Activated T-helper 2 cell treated with anti-CD3 and anti-CD28 coated beads, Interferon-gamma antibody, Interleukin-2, Interleukin-4, amounts not matched to agents 10 μg/mL and 5 μg/mL and 100 μg/mL, durations not matched to agents 14 hours and 24 hours and 36 hours (primary cell): ENCODE measurements at regions not wholly inside any gene's neighbourhood (a gene's known extent, or its start where the extent isn't known, plus 50 kb on each side); places are given as distances from the start of the nearest gene placed in this dataset.
"Not testable (repeated sequence)": the region's sequence is repeated elsewhere in the genome, so short reads cannot be mapped to it uniquely, and the experiment has no call there.

Source experiments
- DNase-seq: peaks from one replicate; pipeline ENCODE4 v3.0.0; 2021; ENCODE audit warnings: low spot score
- H3K27ac Mint-ChIP-seq: one replicate; pipeline ENCODE4 v1.8.0; 2021; ENCODE audit warnings: mixed read lengths
- H3K27me3 Mint-ChIP-seq: one replicate; pipeline ENCODE4 v1.8.0; 2021; ENCODE audit warnings: low read depth, mixed read lengths
- H3K36me3 Mint-ChIP-seq: one replicate; pipeline ENCODE4 v1.8.0; 2021; ENCODE audit warnings: low read depth, mixed read lengths
- H3K4me1 Mint-ChIP-seq: one replicate; pipeline ENCODE4 v1.8.0; 2021; ENCODE audit warnings: low read depth, mixed read lengths
- H3K4me3 Mint-ChIP-seq: one replicate; pipeline ENCODE4 v1.8.0; 2021; ENCODE audit warnings: low read depth, mild to moderate bottlenecking, moderate library complexity, mixed read lengths
- H3K9me3 Mint-ChIP-seq: one replicate; pipeline ENCODE4 v1.8.0; 2021; ENCODE audit warnings: mixed read lengths
- intact Hi-C: fragments of 100-400 bp; cut with micrococcal nuclease; formaldehyde crosslinking; loops from one replicate; pipeline ENCODE4 v1.15.1; 2023

GRCh38 chr5:96199713-96200183, 233.3 kb downstream of the PCSK1 start:
- H3K4me1 Mint-ChIP-seq, result no peaks in the 10 kb centered on the region
- H3K27ac Mint-ChIP-seq, result no peak overlapping the region
- no peaks in the 10 kb centered on the region for H3K36me3 Mint-ChIP-seq
- DNase-seq, result no peak
- no peak overlapping the region for H3K4me3 Mint-ChIP-seq
- peaks cover 6% of the 10 kb centered on the region for H3K27me3 Mint-ChIP-seq
- intact Hi-C loops, result no loop called here
- no peaks in the 10 kb centered on the region for H3K9me3 Mint-ChIP-seq

DNA sequence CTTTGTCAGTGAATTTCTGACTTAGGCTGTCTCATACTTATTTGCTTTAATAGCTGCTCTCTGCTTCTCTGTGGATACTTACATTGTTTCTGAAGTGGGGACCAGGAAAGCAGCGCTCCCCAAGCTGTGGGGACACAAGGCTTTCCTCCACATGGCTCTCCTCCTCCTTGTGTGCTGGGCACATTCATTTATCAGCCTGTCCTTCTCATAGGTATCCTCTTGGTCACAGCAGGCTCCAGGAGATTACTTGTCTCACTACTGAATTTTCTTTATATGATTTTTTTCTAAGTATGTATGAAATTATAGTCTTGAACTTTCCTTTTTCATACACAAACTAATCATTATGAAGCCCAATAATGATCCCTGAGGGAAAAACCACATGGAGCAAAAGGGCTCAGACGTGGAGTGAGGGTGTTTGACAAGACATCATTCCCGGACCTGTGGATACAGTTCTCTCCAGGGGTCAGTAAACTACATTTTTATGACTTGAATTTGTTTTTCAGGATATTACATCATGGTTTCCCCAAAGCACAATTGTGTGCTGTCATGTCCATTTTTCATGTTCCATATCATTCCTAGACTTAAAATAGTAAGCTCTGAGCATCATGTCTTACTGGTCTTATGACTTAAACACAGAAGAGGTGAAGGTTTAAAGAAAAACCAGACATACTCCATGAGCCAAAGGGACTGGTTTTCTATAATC, 234.5 kb downstream of the PCSK1 start:
- Mint-ChIP-seq H3K27ac (no peak overlapping the region), H3K4me1 (no peaks in the 10 kb centered on the region), H3K36me3 (no peaks in the 10 kb centered on the region), H3K4me3 (no peak overlapping the region), H3K9me3 (no peaks in the 10 kb centered on the region), H3K27me3 (peaks cover 6% of the 10 kb centered on the region)
- no peak for DNase-seq
- intact Hi-C loops, result no loop called here

DNA sequence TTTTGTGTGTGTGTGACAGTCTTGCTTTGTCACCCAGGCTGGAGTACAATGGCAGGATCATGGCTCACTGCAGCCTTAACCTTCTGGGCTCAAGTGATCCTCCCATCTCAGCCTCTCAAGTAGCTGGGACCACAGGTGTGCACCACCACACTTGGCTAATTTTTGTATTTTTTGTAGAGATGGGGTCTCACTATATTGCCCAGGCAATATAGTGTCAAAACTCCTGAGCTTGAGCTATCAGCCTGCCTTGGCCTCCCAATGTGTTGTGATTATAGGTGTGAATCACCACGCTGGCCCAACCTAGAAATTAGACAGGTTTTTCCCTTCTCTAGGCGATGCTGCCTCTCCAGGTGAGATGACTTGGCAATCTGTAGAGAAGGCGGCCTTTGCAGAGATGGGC, 235.3 kb downstream of the PCSK1 start:
- DNase-seq, H3K27me3 Mint-ChIP-seq: not testable (repeated sequence)

DNA sequence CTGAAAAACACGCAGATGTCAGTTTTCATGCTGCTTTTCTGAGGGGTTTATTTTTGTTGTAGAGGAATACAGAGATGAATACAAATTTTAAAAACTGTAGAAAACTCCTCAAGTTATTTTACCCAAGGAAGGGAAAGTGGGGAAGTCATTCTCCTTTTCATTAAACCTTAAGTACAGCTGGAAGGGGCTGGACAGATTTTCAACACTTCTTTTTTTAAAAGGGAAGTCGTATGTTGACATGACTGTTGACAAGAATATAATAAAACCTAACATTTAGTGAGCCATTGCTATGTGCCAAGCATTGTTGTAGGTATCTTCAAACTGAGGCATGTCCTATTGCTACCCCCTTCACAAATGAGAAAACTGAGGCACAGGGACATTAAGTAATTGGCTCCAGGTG, 235.7 kb upstream of the ELL2 start:
- H3K4me3 Mint-ChIP-seq, result no peak overlapping the region
- no peaks in the 10 kb centered on the region for H3K9me3 Mint-ChIP-seq
- H3K27ac Mint-ChIP-seq, result no peak overlapping the region
- H3K4me1 Mint-ChIP-seq, result no peaks in the 10 kb centered on the region
- intact Hi-C loops, result no loop called here
- no peaks in the 10 kb centered on the region for H3K36me3 Mint-ChIP-seq
- no peak for DNase-seq
- peaks cover 5% of the 10 kb centered on the region for H3K27me3 Mint-ChIP-seq

More for the DNA sequence above, 235.3 kb downstream of the PCSK1 start:
- H3K4me3 Mint-ChIP-seq, H3K27ac Mint-ChIP-seq, H3K36me3 Mint-ChIP-seq, H3K9me3 Mint-ChIP-seq, H3K4me1 Mint-ChIP-seq, intact Hi-C loops: not testable (repeated sequence)

DNA sequence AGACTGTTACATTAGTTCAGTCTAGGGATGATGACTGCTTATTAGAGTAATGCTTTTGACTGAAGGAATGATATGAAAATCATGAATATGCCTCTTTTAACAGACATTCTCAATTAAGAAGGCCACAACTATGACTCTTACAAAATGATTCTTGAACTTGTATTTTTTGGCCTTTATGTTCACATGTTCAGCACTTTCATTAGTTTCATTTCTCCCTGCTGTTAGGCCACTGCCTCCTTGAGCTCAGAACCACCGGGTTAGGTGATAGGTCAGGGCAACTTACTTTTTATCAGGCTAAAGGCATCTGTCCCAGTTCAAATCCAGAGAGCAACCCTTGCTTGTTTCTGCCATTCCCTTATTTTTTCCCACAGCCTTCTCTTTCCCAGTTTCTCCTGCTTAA, 235.2 kb upstream of the ELL2 start:
- Mint-ChIP-seq H3K27me3 (peaks cover 4% of the 10 kb centered on the region), H3K36me3 (no peaks in the 10 kb centered on the region), H3K27ac (no peak overlapping the region), H3K9me3 (no peaks in the 10 kb centered on the region), H3K4me1 (no peaks in the 10 kb centered on the region), H3K4me3 (no peak overlapping the region)
- no peak for DNase-seq
- intact Hi-C loops, result no loop called here

DNA sequence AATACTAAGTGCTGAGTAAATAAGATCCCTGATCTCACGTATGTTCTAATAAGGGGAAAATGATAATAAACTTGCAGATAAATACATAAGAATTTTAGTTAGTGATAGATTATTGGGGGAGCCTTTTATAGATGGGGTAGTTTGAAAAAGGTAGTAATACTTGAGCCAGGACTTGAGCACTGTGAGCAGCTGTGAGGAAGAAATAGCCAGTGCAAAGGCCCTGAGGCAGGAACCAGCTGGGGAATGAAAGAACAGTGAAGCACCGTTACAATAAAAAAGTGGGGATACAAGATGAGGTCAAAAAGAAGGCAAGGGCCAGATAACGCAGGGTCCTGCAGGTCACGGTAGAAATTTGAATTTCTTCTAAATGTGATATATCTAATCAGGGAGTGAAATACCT, 234.8 kb upstream of the ELL2 start:
- Mint-ChIP-seq H3K36me3 (no peaks in the 10 kb centered on the region), H3K4me1 (no peaks in the 10 kb centered on the region), H3K27me3 (peaks cover 4% of the 10 kb centered on the region), H3K27ac (no peak overlapping the region), H3K9me3 (no peaks in the 10 kb centered on the region), H3K4me3 (no peak overlapping the region)
- intact Hi-C loops, result no loop called here
- DNase-seq, result no peak

GRCh38 chr5:96195123-96195522, 233.5 kb upstream of the ELL2 start:
- intact Hi-C loops, result no loop called here
- Mint-ChIP-seq H3K9me3 (no peaks in the 10 kb centered on the region), H3K4me1 (no peaks in the 10 kb centered on the region), H3K27ac (no peak overlapping the region), H3K36me3 (no peaks in the 10 kb centered on the region), H3K27me3 (peaks cover 4% of the 10 kb centered on the region), H3K4me3 (no peak overlapping the region)
- no peak for DNase-seq

DNA sequence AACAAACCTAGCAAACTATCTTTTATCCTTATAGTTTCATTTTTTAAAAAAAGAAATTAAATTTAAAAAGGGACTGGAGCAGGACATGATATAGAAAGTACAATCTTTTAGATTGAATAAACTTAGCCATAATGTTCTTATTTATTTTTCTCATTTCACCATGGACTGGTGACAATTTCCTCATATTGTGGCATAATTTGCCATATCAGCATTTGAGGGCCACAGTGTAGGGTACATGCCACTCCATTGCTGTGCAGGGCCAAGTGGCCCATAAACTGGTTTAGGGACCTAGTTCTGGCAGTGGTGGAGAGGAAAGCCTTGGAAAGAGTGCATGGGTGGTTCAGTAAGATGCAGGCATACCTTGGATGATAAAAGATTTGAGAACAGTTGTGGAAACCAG, 232.9 kb upstream of the ELL2 start:
- H3K36me3 Mint-ChIP-seq, result no peaks in the 10 kb centered on the region

GRCh38 chr5:96193946-96194345, 232.3 kb upstream of the ELL2 start:
- Mint-ChIP-seq H3K4me3 (no peak overlapping the region), H3K36me3 (no peaks in the 10 kb centered on the region), H3K4me1 (no peaks in the 10 kb centered on the region), H3K27ac (no peak overlapping the region), H3K27me3 (peaks cover 6% of the 10 kb centered on the region), H3K9me3 (no peaks in the 10 kb centered on the region)
- intact Hi-C loops, result no loop called here
- no peak for DNase-seq

More for the DNA sequence above, 232.9 kb upstream of the ELL2 start:
- no peak overlapping the region for H3K4me3 Mint-ChIP-seq
- DNase-seq, result no peak
- peaks cover 6% of the 10 kb centered on the region for H3K27me3 Mint-ChIP-seq
- no peak overlapping the region for H3K27ac Mint-ChIP-seq
- H3K9me3 Mint-ChIP-seq, result no peaks in the 10 kb centered on the region
- no peaks in the 10 kb centered on the region for H3K4me1 Mint-ChIP-seq
- intact Hi-C loops, result no loop called here

DNA sequence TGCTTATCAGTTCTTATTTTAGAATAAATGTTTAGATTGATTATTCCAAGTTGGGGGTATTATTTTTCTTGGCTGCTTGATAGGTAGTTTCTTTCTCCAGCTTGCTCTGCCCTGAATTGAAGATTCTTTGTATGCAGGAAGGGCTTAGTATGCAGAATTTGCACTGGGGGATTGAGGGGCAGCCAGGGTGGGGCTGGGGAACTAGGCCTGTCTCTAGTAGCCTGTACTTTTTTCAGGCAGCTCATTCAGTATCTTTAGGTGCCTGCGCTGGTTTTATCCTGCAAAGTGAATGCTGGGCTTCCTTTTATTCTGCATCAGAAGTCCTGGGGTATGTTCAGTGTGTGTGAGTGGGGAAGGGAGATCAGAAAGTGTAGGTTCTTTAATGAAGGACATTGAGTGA, 228.3 kb upstream of the ELL2 start:
- H3K27ac Mint-ChIP-seq, result no peak overlapping the region
- no peak overlapping the region for H3K4me3 Mint-ChIP-seq
- no peaks in the 10 kb centered on the region for H3K36me3 Mint-ChIP-seq
- H3K27me3 Mint-ChIP-seq, result peaks cover 18% of the 10 kb centered on the region
- intact Hi-C loops, result no loop called here
- H3K9me3 Mint-ChIP-seq, result no peaks in the 10 kb centered on the region
- H3K4me1 Mint-ChIP-seq, result no peaks in the 10 kb centered on the region
- no peak for DNase-seq

DNA sequence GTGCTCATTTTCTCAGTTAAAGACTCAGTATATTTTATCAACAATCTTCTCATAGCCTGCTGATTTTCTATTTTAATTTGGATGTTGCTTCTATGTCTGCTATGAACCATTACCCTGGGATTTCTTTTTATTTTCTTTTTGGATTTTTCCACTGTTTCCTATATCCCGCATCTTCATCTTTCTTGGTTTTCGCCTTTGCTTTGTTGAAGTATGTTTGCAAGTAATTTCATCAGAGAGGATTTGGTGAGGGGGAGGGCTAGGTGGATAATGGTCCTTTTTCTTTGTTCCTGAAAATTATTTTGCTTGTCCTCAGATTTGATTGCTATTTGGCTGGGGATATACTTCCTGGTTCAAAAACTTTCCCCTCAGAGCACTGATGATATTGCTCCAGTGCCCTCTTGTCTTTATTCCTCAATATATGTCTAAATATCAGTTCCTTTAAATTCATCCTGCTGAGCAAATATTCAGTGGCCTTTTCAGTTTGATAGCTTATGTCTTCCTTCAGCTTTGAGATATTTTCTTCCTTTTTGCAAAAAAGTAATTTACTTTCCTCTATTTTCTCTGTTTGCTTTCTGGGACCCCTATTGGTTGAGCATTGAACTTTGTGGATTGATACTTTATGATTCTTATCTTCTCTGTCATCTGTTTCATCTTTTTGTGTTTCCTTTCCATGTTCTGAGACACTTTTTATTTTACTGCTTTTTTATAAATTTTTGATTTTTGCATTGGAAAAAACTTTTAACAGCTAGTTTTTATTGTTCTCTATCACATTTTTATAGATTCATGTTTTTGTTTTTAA, 227.6 kb upstream of the ELL2 start:
- no peak for DNase-seq
- Mint-ChIP-seq H3K27me3 (peaks cover 18% of the 10 kb centered on the region), H3K4me1 (no peaks in the 10 kb centered on the region), H3K27ac (no peak overlapping the region), H3K36me3 (no peaks in the 10 kb centered on the region), H3K4me3 (no peak overlapping the region), H3K9me3 (no peaks in the 10 kb centered on the region)
- intact Hi-C loops, result no loop called here

DNA sequence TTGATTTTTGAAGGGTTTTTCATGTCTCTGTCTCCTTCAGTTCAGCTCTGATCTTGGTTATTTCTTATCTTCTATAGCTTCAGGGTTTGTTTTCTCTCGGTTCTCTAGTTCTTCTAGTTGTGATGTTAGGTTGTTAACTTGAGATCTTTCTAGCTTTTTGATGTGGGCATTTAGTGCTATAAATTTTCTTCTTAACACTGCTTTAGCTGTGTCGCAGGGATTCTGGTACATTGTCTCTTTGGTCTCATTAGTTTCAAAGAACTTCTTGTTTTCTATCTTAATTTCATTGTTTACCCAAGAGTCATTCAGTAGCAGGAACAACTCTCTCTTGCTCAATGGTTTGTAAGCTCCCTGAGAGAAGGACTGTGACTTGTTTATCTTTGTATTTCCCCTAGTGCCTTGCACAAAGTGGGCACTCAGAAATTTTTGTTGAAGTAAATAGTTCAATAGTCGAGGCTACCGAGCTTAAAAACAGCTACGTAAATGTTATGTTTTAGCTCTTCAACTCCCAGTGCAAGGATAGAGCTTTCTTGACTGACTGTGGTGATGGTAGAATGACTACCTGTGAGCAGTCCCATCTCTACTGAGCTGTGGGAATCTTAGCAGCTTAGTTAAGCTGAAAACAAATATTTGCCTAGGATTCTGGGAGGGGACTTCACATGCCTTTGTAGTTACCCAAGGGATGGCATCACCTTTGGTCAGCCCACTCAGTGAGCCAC, 225.8 kb upstream of the ELL2 start:
- Mint-ChIP-seq H3K9me3 (no peaks in the 10 kb centered on the region), H3K27me3 (peaks cover 17% of the 10 kb centered on the region), H3K36me3 (no peaks in the 10 kb centered on the region), H3K4me1 (no peaks in the 10 kb centered on the region), H3K4me3 (no peak overlapping the region), H3K27ac (no peak overlapping the region)
- no peak for DNase-seq
- intact Hi-C loops, result no loop called here

DNA sequence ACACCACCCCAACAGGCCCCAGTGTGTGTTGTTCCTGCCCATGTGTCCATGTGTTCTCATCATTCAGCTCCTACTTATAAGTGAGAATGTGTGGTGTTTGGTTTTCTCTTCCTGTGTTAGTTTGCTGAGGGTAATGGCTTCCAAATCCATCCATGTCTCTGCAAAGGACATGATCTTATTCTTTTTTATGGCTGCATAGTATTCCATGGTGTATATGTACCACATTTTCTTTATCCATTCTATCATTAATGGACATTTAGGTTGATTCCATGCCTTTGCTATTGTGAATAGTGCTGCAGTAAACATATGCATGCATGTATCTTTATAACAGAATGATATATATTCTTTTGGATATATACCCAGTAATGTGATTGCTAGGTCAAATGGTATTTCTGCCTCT, 222.9 kb upstream of the ELL2 start:
- H3K27me3 Mint-ChIP-seq, result peaks cover 16% of the 10 kb centered on the region
- H3K9me3 Mint-ChIP-seq, H3K36me3 Mint-ChIP-seq, H3K4me3 Mint-ChIP-seq, H3K4me1 Mint-ChIP-seq, H3K27ac Mint-ChIP-seq, DNase-seq, intact Hi-C loops: not testable (repeated sequence)
